HepG2 (cell line): ENCODE measurements at regions not wholly inside any gene's neighbourhood (a gene's known extent, or its start where the extent isn't known, plus 50 kb on each side); places are given as distances from the start of the nearest gene placed in this dataset.

Experiments used
- ATAC-seq: fragments of 200-7000 bp; cut with Tn5 transposase; 3 replicates; pipeline ENCODE4 v1.9.1; 2020; ENCODE audit warnings: mild to moderate bottlenecking, moderate library complexity
- BruUV-seq: library from RNA; stranded (reverse); fragments of 400-500 nt; replicated peaks from 2 replicates; lab custom pipeline; 2021; lab: Mats Ljungman, UMichigan
- CTCF ChIA-PET: fragments of 300-600 bp; formaldehyde crosslinking; extraction: SDS; loops from one replicate; lab custom pipeline; 2021; ENCODE audit warnings: low total read pairs, inconsistent platforms, low intra/inter-chr PET ratio; lab: Yijun Ruan, JAX
- POLR2A ChIA-PET: fragments of 350-600 bp; sonication (Branson Sonifier 250); formaldehyde crosslinking; loops from one replicate; lab custom pipeline; 2020; ENCODE audit warnings: antibody characterized with exemption, inconsistent platforms; lab: Yijun Ruan, JAX
- DNase-seq: peaks from one replicate; pipeline ENCODE4 v3.0.0-alpha.2; 2015; ENCODE audit warnings: low spot score
- FAIRE-seq: peaks from 3 replicates; lab custom pipeline; 2011; peaks lifted over from hg19 to GRCh38; lab: Jason Lieb, UNC
- H2AFZ ChIP-seq: one replicate; pipeline ENCODE4 v1.6.1; 2011; ENCODE audit warnings: low read length, inconsistent platforms
- H3K27ac ChIP-seq: fragments of 300-600 bp; 3 replicates; pipeline ENCODE4 v1.8.0; 2011; ENCODE audit warnings: mixed run types, mild to moderate bottlenecking, mixed read lengths, low read length, inconsistent platforms; ENCODE audit not compliant: insufficient read depth; ENCODE audit errors: extremely low read length
- H3K27me3 ChIP-seq, 2 experiments: fragments of 200-600 bp in 1 of 2; 2 replicates in 1 of 2; 3 replicates in 1 of 2; pipeline versions ENCODE4 v1.6.0 to v1.8.0; 2011; ENCODE audit warnings: low read length in 2 of 2, mild to moderate bottlenecking in 2 of 2, moderate library complexity in 2 of 2, inconsistent platforms in 1 of 2; ENCODE audit not compliant: insufficient read depth in 2 of 2, control insufficient read depth in 1 of 2
- H3K36me3 ChIP-seq, 2 experiments: fragments of 200-600 bp in 1 of 2; replicated peaks in 1 of 2; 2 replicates in 1 of 2; 3 replicates in 1 of 2; pipeline versions ENCODE4 v1.5.1 to v1.8.0; 2011; ENCODE audit warnings: low read length in 2 of 2, inconsistent platforms in 1 of 2; ENCODE audit not compliant: insufficient read depth in 2 of 2, control insufficient read depth in 1 of 2
- H3K4me1 ChIP-seq: 2 replicates; pipeline ENCODE4 v1.5.1; 2012; ENCODE audit warnings: low read length, inconsistent platforms; ENCODE audit not compliant: insufficient read depth
- H3K4me2 ChIP-seq: 2 replicates; pipeline ENCODE4 v1.6.0; 2011; ENCODE audit warnings: low read depth, low read length, inconsistent platforms
- H3K4me3 ChIP-seq, 3 experiments: fragments of 200-600 bp in 1 of 3; sonication (generic), shearing (Covaris generic) in 1 of 3; replicated peaks in 1 of 3; 2 replicates each; pipeline ENCODE4 v1.5.1; 2011 to 2016; ENCODE audit warnings: low read length in 3 of 3, inconsistent platforms in 2 of 3, low read depth in 2 of 3, mild to moderate bottlenecking in 2 of 3, control low read depth in 1 of 3, mixed read lengths in 1 of 3; ENCODE audit not compliant: insufficient read depth in 1 of 3
- H3K79me2 ChIP-seq: one replicate; pipeline ENCODE4 v1.6.1; 2011; ENCODE audit warnings: low read length, inconsistent platforms; ENCODE audit not compliant: insufficient read depth
- H3K9ac ChIP-seq: 2 replicates; pipeline ENCODE4 v1.6.0; 2011; ENCODE audit warnings: mild to moderate bottlenecking, low read depth, low read length, inconsistent platforms; ENCODE audit not compliant: insufficient read depth
- H3K9me3 ChIP-seq: 2 replicates; pipeline ENCODE4 v1.5.1; 2012; ENCODE audit warnings: mild to moderate bottlenecking, low read length
- H4K20me1 ChIP-seq: 2 replicates; pipeline ENCODE4 v1.6.0; 2011; ENCODE audit warnings: inconsistent platforms, mild to moderate bottlenecking, low read length, moderate library complexity; ENCODE audit not compliant: insufficient read depth
- CENPT ChIP-seq: sonication (generic); formaldehyde crosslinking; IDR thresholded peaks from 2 replicates; pipeline ENCODE4 v1.8.0; 2022; ENCODE audit warnings: low read depth, mild to moderate bottlenecking, moderate library complexity, missing genetic modification reagents
- FOXK2 ChIP-seq: fragments of 450-650 bp; IDR thresholded peaks from 2 replicates; pipeline ENCODE4 v1.6.1; 2016
- JUN ChIP-seq: sonication (generic); formaldehyde crosslinking; IDR thresholded peaks from 2 replicates; pipeline ENCODE4 v1.4.0; 2020; ENCODE audit warnings: mild to moderate bottlenecking, missing genetic modification reagents
- KDM6A ChIP-seq: IDR thresholded peaks from 2 replicates; pipeline ENCODE4 v1.6.1; 2016; ENCODE audit warnings: low read depth
- NFE2 ChIP-seq: sonication (generic); formaldehyde crosslinking; IDR thresholded peaks from 2 replicates; pipeline ENCODE4 v1.4.0; 2020; ENCODE audit warnings: missing genetic modification reagents
- NKX3-1 ChIP-seq: sonication (generic); formaldehyde crosslinking; IDR thresholded peaks from 2 replicates; pipeline ENCODE4 v1.5.0; 2020; ENCODE audit warnings: missing genetic modification reagents
- SP1 ChIP-seq, 2 experiments: fragments of 450-650 bp in 1 of 2; sonication (generic) in 1 of 2; formaldehyde crosslinking in 1 of 2; IDR thresholded peaks; 2 replicates each; pipeline versions ENCODE4 v1.4.0 to v1.6.1; 2016 to 2020; ENCODE audit warnings: missing genetic modification reagents in 1 of 2
- SRF ChIP-seq: IDR thresholded peaks from 2 replicates; pipeline ENCODE4 v1.6.1; 2011; ENCODE audit warnings: mild to moderate bottlenecking, low read depth, low read length, moderate library complexity
- ZFP36L2 ChIP-seq: sonication (generic); formaldehyde crosslinking; IDR thresholded peaks from 2 replicates; pipeline ENCODE4 v1.4.0; 2020; ENCODE audit warnings: missing genetic modification reagents
- ZNF331 ChIP-seq: sonication (generic); formaldehyde crosslinking; IDR thresholded peaks from 2 replicates; pipeline ENCODE4 v1.4.0; 2020; ENCODE audit warnings: missing genetic modification reagents
- ZNF546 ChIP-seq: sonication (generic); formaldehyde crosslinking; conservative IDR thresholded peaks from 2 replicates; pipeline ENCODE4 v1.8.1; 2023; ENCODE audit warnings: mild to moderate bottlenecking, missing genetic modification reagents
- ZNF674 ChIP-seq: sonication (generic); formaldehyde crosslinking; IDR thresholded peaks from 2 replicates; pipeline ENCODE4 v1.5.0; 2020; ENCODE audit warnings: low read depth, mild to moderate bottlenecking, missing genetic modification reagents
- in situ Hi-C: cut with HindIII; loops from 2 replicates; pipeline ENCODE4 v1.10.0; 2017; ENCODE audit warnings: low pct_unique_long_range_greater_than_20kb; ENCODE audit not compliant: extremely low pct_ligation_motif_present
- intact Hi-C: fragments of 100-400 bp; cut with micrococcal nuclease; formaldehyde crosslinking; loops from one replicate; pipeline ENCODE4 v1.10.0; 2022; ENCODE audit not compliant: unreplicated experiment
- TF ChIP-seq, protein P1 (sequence below): sonication (generic); formaldehyde crosslinking; IDR thresholded peaks from 2 replicates; pipeline ENCODE4 v1.4.0; 2020; ENCODE audit warnings: mild to moderate bottlenecking, missing genetic modification reagents, borderline replicate concordance
- TF ChIP-seq, protein P2 (sequence below): sonication (generic); formaldehyde crosslinking; IDR thresholded peaks from 2 replicates; pipeline ENCODE4 v1.4.0; 2020; ENCODE audit warnings: missing genetic modification reagents, mild to moderate bottlenecking, borderline replicate concordance
- TF ChIP-seq, protein P3 (sequence below): sonication (generic); formaldehyde crosslinking; IDR thresholded peaks from 2 replicates; pipeline ENCODE4 v1.5.0; 2020; ENCODE audit warnings: missing genetic modification reagents
- TF ChIP-seq, protein P4 (sequence below): sonication (generic); formaldehyde crosslinking; conservative IDR thresholded peaks from 2 replicates; pipeline ENCODE4 v1.4.0; 2020; ENCODE audit warnings: missing genetic modification reagents

DNA sequence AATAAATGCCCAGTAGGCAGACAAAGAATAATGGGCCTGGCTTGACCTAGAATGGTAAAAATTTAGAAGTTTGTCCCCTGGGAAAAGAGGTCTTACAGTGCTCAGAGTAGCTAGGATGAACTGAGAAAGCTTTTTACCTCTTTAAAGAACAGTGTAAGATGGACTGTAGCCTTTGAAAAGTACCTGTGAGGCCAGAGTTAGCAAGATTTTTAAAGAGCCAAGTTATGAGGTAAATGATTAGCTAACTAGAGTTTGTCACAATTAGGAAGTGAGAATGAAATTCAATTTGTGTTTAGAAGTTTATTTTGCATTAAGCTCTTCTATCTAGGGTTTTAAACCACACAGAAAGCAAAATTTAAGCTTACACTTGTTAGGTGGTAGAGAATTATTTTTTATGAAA is 480.9 kb downstream of the ZIC1 start:
- H3K9me3 ChIP-seq: no peaks in the 10 kb centered on the region
- in situ Hi-C loops: no loop called here
- intact Hi-C loops: no loop called here
- no peaks in the 10 kb centered on the region for H3K4me1 ChIP-seq
- H3K27me3 ChIP-seq: no peaks in the 10 kb centered on the region
- no peak overlapping the region for H3K9ac ChIP-seq
- H3K4me3 ChIP-seq: no peak overlapping the region
- no peak overlapping the region for H3K27ac ChIP-seq
- H4K20me1 ChIP-seq: no peaks in the 10 kb centered on the region
- no peak for DNase-seq
- no peak overlapping the region for H2AFZ ChIP-seq
- no peaks in the 10 kb centered on the region for H3K36me3 ChIP-seq
- no TSS peak for BruUV-seq
- no peak overlapping the region for H3K4me2 ChIP-seq
- ChIA-PET CTCF (no interaction called here), POLR2A (no interaction called here)
- FAIRE-seq: no peak
- ATAC-seq: no peak
- H3K79me2 ChIP-seq: no peaks in the 10 kb centered on the region
- TF ChIP-seq, protein P1, sequence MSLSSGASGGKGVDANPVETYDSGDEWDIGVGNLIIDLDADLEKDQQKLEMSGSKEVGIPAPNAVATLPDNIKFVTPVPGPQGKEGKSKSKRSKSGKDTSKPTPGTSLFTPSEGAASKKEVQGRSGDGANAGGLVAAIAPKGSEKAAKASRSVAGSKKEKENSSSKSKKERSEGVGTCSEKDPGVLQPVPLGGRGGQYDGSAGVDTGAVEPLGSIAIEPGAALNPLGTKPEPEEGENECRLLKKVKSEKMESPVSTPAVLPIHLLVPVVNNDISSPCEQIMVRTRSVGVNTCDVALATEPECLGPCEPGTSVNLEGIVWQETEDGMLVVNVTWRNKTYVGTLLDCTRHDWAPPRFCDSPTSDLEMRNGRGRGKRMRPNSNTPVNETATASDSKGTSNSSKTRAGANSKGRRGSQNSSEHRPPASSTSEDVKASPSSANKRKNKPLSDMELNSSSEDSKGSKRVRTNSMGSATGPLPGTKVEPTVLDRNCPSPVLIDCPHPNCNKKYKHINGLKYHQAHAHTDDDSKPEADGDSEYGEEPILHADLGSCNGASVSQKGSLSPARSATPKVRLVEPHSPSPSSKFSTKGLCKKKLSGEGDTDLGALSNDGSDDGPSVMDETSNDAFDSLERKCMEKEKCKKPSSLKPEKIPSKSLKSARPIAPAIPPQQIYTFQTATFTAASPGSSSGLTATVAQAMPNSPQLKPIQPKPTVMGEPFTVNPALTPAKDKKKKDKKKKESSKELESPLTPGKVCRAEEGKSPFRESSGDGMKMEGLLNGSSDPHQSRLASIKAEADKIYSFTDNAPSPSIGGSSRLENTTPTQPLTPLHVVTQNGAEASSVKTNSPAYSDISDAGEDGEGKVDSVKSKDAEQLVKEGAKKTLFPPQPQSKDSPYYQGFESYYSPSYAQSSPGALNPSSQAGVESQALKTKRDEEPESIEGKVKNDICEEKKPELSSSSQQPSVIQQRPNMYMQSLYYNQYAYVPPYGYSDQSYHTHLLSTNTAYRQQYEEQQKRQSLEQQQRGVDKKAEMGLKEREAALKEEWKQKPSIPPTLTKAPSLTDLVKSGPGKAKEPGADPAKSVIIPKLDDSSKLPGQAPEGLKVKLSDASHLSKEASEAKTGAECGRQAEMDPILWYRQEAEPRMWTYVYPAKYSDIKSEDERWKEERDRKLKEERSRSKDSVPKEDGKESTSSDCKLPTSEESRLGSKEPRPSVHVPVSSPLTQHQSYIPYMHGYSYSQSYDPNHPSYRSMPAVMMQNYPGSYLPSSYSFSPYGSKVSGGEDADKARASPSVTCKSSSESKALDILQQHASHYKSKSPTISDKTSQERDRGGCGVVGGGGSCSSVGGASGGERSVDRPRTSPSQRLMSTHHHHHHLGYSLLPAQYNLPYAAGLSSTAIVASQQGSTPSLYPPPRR (CRISPR knock-in tag): no peak
- TF ChIP-seq KDM6A (CRISPR knock-in tag) (no peak), FOXK2 (no peak), ZNF546 (CRISPR knock-in tag) (no peak), ZNF674 (CRISPR knock-in tag) (no peak), JUN (CRISPR knock-in tag) (no peak), NKX3-1 (CRISPR knock-in tag) (no peak), SRF (no peak), ZNF331 (CRISPR knock-in tag) (no peak), CENPT (CRISPR knock-in tag) (no peak), NFE2 (no peak), ZFP36L2 (CRISPR knock-in tag) (no peak), SP1 (IDR thresholded peaks at IDR 0.05) (no peak), SP1 (CRISPR knock-in tag; IDR thresholded peaks at IDR 0.05) (no peak)
- TF ChIP-seq, protein P2, sequence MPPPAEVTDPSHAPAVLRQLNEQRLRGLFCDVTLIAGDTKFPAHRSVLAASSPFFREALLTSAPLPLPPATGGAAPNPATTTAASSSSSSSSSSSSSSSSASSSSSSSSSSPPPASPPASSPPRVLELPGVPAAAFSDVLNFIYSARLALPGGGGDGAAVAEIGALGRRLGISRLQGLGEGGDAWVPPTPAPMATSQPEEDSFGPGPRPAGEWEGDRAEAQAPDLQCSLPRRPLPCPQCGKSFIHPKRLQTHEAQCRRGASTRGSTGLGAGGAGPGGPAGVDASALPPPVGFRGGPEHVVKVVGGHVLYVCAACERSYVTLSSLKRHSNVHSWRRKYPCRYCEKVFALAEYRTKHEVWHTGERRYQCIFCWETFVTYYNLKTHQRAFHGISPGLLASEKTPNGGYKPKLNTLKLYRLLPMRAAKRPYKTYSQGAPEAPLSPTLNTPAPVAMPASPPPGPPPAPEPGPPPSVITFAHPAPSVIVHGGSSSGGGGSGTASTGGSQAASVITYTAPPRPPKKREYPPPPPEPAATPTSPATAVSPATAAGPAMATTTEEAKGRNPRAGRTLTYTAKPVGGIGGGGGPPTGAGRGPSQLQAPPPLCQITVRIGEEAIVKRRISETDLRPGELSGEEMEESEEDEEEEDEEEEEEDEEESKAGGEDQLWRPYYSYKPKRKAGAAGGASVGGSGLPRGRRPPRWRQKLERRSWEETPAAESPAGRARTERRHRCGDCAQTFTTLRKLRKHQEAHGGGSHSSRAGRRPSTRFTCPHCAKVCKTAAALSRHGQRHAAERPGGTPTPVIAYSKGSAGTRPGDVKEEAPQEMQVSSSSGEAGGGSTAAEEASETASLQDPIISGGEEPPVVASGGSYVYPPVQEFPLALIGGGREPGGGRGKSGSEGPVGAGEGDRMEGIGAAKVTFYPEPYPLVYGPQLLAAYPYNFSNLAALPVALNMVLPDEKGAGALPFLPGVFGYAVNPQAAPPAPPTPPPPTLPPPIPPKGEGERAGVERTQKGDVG (CRISPR knock-in tag): no peak
- TF ChIP-seq, protein P3, sequence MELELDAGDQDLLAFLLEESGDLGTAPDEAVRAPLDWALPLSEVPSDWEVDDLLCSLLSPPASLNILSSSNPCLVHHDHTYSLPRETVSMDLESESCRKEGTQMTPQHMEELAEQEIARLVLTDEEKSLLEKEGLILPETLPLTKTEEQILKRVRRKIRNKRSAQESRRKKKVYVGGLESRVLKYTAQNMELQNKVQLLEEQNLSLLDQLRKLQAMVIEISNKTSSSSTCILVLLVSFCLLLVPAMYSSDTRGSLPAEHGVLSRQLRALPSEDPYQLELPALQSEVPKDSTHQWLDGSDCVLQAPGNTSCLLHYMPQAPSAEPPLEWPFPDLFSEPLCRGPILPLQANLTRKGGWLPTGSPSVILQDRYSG (CRISPR knock-in tag): no peak
- TF ChIP-seq, protein P4, sequence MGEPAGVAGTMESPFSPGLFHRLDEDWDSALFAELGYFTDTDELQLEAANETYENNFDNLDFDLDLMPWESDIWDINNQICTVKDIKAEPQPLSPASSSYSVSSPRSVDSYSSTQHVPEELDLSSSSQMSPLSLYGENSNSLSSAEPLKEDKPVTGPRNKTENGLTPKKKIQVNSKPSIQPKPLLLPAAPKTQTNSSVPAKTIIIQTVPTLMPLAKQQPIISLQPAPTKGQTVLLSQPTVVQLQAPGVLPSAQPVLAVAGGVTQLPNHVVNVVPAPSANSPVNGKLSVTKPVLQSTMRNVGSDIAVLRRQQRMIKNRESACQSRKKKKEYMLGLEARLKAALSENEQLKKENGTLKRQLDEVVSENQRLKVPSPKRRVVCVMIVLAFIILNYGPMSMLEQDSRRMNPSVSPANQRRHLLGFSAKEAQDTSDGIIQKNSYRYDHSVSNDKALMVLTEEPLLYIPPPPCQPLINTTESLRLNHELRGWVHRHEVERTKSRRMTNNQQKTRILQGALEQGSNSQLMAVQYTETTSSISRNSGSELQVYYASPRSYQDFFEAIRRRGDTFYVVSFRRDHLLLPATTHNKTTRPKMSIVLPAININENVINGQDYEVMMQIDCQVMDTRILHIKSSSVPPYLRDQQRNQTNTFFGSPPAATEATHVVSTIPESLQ: no peak
